ENCODE measurements at regions not wholly inside any gene's neighbourhood (a gene's known extent, or its start where the extent isn't known, plus 50 kb on each side); places are given as distances from the start of the nearest gene placed in this dataset.

DNA sequence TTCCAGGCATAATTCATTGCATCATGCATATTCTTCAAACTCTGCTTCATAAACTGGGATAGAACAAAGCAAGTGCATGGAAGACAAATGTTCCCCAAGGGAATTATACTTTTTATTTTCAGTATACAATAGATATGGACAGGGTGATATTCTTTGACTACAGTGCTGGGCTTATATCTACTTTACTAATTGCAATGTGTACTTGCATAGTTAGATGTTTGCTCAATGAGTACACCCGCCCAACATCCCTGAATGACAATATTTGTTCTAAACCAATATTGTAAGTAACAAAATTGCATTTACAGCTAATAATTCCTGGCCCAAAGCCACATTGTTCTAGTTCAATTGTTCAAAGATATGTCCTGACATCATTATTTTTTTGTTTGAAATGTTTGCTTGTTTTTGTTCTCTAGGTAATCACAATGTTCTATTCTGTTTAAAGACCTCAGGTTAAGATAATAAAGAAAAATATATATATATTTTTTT lies 171.4 kb downstream of the PTN start:
- H3K27ac ChIP-seq (ENCODE audit: low read depth in 1 of 2, low read length in 2 of 2): no peak overlapping the region
- no peak for DNase-seq
- H4K20me1 ChIP-seq (ENCODE audit: insufficient read depth, low read length): no peaks in the 10 kb centered on the region
- no peaks in the 10 kb centered on the region for H3K36me3 ChIP-seq (replicated peaks in 1 of 2; ENCODE audit: control insufficient read depth in 1 of 2, insufficient read depth in 2 of 2, low read length in 2 of 2)
- no peaks in the 10 kb centered on the region for H3K27me3 ChIP-seq (ENCODE audit: control insufficient read depth in 2 of 2, insufficient read depth in 2 of 2, low read length in 2 of 2)
- H3K9me3 Mint-ChIP-seq: peaks cover 0 to 14% (median 2%) of the 10 kb centered on the region in 7 donors
- no peaks in the 10 kb centered on the region for H3K4me1 ChIP-seq (ENCODE audit: control insufficient read depth in 1 of 2, insufficient read depth in 2 of 2, low read length in 2 of 2)
- no peaks in the 10 kb centered on the region for H3K27me3 Mint-ChIP-seq (ENCODE audit: low read depth in 3 of 3)
- H2AFZ ChIP-seq (ENCODE audit: insufficient read depth, low read depth, low read length, poor library complexity, severe bottlenecking): no peak overlapping the region
- H3K9me3 ChIP-seq (replicated peaks in 1 of 2; ENCODE audit: control insufficient read depth in 1 of 2, insufficient read depth in 1 of 2, low read length in 2 of 2): peaks cover 5 to 9% of the 10 kb centered on the region in 2 donors
- intact Hi-C loops (cut with micrococcal nuclease): no loop called here
- no peak overlapping the region for H3K4me3 Mint-ChIP-seq
- no peak overlapping the region for H3K4me2 ChIP-seq (replicated peaks; ENCODE audit: extremely low read depth, low read length, poor library complexity, severe bottlenecking)
- H3K79me2 ChIP-seq (ENCODE audit: insufficient read depth, low read length): no peaks in the 10 kb centered on the region
- H3K4me3 ChIP-seq (replicated peaks in 1 of 3; ENCODE audit: low read depth in 2 of 3, low read length in 3 of 3): no peak overlapping the region
- no peaks in the 10 kb centered on the region for H3K36me3 Mint-ChIP-seq
- H3K27ac Mint-ChIP-seq: no peak overlapping the region
- H3K9ac ChIP-seq (ENCODE audit: insufficient read depth, low read length, poor library complexity, severe bottlenecking): no peak overlapping the region
- TF ChIP-seq, protein P1, sequence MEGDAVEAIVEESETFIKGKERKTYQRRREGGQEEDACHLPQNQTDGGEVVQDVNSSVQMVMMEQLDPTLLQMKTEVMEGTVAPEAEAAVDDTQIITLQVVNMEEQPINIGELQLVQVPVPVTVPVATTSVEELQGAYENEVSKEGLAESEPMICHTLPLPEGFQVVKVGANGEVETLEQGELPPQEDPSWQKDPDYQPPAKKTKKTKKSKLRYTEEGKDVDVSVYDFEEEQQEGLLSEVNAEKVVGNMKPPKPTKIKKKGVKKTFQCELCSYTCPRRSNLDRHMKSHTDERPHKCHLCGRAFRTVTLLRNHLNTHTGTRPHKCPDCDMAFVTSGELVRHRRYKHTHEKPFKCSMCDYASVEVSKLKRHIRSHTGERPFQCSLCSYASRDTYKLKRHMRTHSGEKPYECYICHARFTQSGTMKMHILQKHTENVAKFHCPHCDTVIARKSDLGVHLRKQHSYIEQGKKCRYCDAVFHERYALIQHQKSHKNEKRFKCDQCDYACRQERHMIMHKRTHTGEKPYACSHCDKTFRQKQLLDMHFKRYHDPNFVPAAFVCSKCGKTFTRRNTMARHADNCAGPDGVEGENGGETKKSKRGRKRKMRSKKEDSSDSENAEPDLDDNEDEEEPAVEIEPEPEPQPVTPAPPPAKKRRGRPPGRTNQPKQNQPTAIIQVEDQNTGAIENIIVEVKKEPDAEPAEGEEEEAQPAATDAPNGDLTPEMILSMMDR (IDR thresholded peaks at IDR 0.05): no peak
- WGBS (ENCODE audit: insufficient coverage): no CpG with 5 or more reads among the region's 1 CpG
- H3K4me1 Mint-ChIP-seq: no peaks in the 10 kb centered on the region

DNA sequence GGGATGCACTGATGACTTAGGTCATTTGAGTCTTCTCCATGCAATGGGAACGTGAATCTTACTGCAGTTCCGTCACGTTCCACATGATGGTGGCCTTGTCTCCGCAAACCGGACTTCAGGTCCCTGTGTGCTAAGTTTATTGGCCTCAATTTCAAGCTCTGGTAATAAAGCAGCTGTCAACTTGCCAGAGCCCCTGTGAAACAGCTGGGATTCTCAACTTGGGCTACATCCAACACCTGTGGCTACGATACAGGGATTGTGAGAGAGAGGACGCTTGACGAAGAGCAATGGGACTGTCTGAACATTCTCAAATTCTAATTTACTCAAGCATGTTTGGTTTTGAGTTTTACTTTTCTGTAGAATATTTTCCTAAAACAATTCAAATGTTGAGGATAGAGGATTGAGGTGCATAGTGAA lies 174.2 kb downstream of the PTN start:
- H3K4me3 Mint-ChIP-seq: no peak overlapping the region
- Histone ChIP-seq H2AFZ (ENCODE audit: insufficient read depth, low read depth, low read length, poor library complexity, severe bottlenecking) (no peak overlapping the region), H3K27me3 (ENCODE audit: control insufficient read depth in 2 of 2, insufficient read depth in 2 of 2, low read length in 2 of 2) (no peaks in the 10 kb centered on the region), H3K79me2 (ENCODE audit: insufficient read depth, low read length) (no peaks in the 10 kb centered on the region), H3K9me3 (replicated peaks in 1 of 2; ENCODE audit: control insufficient read depth in 1 of 2, insufficient read depth in 1 of 2, low read length in 2 of 2) (peaks cover 0 to 2% of the 10 kb centered on the region in 2 donors), H3K9ac (ENCODE audit: insufficient read depth, low read length, poor library complexity, severe bottlenecking) (no peak overlapping the region), H3K4me1 (ENCODE audit: control insufficient read depth in 1 of 2, insufficient read depth in 2 of 2, low read length in 2 of 2) (no peaks in the 10 kb centered on the region), H3K27ac (ENCODE audit: low read depth in 1 of 2, low read length in 2 of 2) (no peak overlapping the region), H3K36me3 (replicated peaks in 1 of 2; ENCODE audit: control insufficient read depth in 1 of 2, insufficient read depth in 2 of 2, low read length in 2 of 2) (no peaks in the 10 kb centered on the region), H3K4me3 (replicated peaks in 1 of 3; ENCODE audit: low read depth in 2 of 3, low read length in 3 of 3) (no peak overlapping the region), H3K4me2 (replicated peaks; ENCODE audit: extremely low read depth, low read length, poor library complexity, severe bottlenecking) (no peak overlapping the region), H4K20me1 (ENCODE audit: insufficient read depth, low read length) (no peaks in the 10 kb centered on the region)
- WGBS (ENCODE audit: insufficient coverage): 65% methylated on average over 5 of the region's 8 CpGs
- H3K9me3 Mint-ChIP-seq: peaks cover 0 to 7% (median 0%) of the 10 kb centered on the region in 7 donors
- no peak for DNase-seq
- TF ChIP-seq, protein P1 (IDR thresholded peaks at IDR 0.05): no peak
- intact Hi-C loops (cut with micrococcal nuclease): no loop called here
- H3K4me1 Mint-ChIP-seq: no peaks in the 10 kb centered on the region
- H3K27me3 Mint-ChIP-seq (ENCODE audit: low read depth in 3 of 3): no peaks in the 10 kb centered on the region
- H3K27ac Mint-ChIP-seq: no peak overlapping the region
- H3K36me3 Mint-ChIP-seq: no peaks in the 10 kb centered on the region

All from CD14-positive monocyte (primary cell).